Stimulated activated CD4-positive, alpha-beta T cell treated with anti-CD3 and anti-CD28 coated beads, Interleukin-4, amount 100 ng/mL, for 48 hours (primary cell): ENCODE measurements at regions not wholly inside any gene's neighbourhood (a gene's known extent, or its start where the extent isn't known, plus 50 kb on each side); places are given as distances from the start of the nearest gene placed in this dataset.
"Not testable (repeated sequence)": the region's sequence is repeated elsewhere in the genome, so short reads cannot be mapped to it uniquely, and the experiment has no call there.

Experiments used
- DNase-seq, 2 donors: peaks; one replicate each; pipeline ENCODE4 v3.0.0-alpha.2; 2020; ENCODE audit warnings: low read depth in 2 of 2

DNA sequence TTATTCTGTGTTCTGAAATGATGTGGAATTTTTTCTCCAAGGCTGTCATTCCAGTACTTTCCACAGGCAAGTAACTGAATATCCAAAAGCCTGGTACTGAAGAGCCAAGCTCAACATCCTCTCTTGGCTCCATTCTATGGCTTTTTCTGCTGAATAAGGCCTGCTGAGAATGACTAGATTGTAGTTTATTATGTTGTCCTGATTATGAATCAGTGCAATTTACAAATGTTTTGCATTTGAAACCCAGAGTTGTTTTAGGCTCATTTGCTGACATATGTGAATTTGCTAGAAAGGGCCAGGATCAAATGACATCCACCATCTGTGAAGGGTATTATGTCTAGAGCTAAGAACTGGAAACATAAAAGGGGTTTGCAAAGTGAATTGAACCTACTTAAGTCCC, 596.6 kb downstream of the KCTD12 start:
- DNase-seq = no peak

DNA sequence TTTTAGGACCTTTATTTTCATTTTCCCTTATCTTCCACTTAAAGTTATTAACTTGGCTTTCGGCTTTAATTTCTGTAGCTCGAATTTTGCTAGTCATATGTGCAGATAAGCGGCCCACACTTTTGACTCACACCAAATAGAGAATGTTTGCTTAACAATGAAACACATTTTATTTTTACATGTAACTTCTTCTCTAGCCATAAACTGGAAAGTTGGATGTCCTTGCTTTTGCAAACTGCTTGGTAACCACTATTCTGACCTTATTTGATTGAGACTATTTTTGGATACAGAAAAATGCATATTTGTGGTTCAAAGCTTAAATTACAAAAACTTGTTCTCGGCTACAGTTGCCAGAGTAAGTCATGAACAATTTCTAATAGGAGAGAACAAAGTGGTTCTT, 600.0 kb downstream of the KCTD12 start:
- no peak for DNase-seq

DNA sequence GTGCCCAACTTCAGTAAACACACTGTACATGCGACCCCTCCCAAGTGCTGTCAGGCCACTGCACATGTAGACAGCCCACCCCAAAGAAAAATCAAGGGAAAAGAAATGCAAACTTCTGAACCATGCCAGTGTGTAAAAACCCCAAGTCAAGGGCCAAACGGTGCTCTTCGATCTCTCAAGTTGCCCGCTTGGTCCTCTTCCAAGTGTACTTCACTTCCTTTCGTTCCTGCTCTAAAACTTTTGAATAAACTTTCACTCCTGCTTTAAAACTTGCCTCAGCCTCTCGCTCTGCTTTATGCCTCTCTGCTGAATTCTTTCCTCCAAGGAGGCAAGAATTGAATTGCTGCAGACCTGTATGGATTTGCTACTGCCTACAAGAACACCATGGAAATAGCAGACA, 600.7 kb downstream of the KCTD12 start:
- DNase-seq = no peak

DNA sequence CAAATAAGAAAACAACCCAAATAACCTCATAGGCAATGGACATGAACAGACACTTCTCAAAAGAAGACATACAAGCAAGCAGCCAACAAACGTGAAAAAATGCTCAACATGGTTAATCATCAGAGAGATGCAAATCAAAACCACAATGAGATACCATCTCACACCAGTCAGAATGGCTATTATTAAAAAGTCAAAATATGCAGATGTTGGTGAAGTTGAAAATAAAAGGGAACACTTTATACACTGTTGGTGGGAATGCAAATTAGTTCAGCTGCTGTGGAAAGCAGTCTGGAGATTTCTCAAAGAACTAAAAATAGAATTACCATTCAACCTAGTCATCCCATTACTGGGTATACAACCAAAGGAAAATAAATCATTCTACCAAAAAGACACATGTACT, 606.4 kb downstream of the KCTD12 start:
- DNase-seq = not testable (repeated sequence)

DNA sequence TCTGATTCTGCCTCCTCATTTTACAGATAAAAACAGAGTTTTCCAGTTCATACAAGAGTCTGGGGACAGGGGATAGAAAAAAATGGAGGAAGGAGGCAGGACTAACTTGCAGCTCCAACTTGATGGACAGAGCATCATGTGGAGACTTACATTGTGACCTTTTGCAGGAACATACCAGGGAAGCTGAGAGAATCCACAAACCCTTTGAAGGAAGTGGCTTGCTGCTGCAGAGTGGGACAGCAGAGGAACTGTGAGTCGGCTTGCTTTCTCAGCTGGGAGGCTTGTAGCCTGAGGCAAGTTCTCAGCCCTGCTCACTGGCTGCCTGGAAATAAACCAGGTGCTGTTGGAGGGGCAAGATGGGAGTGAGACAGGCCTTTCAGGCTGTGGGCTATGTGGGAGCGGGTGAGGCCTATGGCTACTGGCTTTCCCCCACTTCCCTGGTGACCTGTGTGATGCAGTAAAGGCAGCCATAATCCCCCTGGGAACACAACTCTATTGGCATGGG, 614.4 kb downstream of the KCTD12 start:
- no peak for DNase-seq

DNA sequence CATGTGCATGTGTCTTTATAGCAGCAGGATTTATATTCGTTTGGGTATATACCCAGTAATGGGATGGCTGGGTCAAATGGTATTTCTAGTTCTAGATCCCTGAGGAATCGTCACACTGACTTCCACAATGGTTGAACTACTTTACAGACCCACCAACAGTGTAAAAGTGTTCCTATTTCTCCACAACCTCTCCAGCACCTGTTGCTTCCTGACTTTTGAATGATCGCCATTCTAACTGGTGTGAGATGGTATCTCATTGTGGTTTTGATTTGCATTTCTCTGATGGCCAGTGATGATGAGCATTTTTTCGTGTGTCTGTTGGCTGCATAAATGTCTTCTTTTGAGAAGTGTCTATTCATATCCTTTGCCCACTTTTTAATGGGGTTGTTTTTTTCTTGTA, 617.9 kb downstream of the KCTD12 start:
- not testable (repeated sequence) for DNase-seq

DNA sequence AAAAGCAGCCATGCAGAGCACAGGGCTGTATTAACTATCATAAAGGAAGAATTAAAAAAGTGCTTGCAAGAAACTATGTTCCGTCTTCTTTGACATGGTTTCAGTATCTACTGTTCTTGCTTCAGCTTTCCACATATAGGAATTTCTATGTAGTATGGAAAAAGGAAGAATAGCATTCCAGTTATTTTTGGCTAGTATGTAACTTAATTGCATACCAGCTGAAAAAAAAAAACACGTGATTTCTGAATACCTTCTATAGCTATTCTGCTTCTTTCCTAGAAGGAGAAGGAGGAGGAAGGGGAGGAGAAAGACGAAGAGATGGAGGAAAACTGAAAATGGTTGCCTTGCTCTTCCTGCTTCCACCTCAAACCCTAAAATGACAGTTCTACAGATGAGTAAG, 619.0 kb downstream of the KCTD12 start:
- DNase-seq = no peak

DNA sequence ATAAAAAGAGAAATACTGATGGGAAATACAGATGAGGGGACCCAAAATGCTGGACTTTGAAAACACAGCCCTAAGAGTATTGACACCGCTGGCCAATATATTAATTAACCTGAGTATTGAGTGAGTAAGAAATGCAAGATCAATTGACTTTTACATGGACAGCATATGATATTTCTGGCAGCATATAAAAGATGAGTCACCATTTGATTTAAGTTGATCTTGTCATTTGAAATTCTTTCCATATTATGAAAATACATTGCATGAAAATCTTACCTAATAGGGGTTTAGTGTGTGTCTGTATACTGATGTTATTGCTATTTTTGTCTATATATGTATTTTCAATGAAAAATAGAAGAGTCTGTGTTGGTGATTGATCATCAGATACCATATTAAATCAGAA, 619.6 kb downstream of the KCTD12 start:
- no peak for DNase-seq

DNA sequence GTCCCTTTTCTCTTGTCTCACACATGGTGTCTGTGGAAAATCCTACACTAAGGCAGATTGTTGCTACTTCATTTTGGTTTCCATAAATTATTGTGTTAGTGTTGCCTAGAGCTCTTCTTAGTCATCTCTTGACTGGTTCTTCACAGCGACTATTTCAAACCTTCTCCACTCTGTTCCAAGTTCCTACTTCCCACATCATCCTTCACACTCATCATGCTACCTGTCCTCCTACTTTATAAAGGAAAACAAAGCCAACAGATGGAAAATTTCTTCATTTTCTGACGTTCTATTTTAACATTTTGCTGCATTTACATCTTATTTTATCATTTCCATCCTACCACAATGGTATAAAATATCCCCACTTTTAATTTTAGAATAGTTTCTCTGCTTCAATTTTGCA, 614.1 kb downstream of the LMO7 start:
- DNase-seq = no peak

DNA sequence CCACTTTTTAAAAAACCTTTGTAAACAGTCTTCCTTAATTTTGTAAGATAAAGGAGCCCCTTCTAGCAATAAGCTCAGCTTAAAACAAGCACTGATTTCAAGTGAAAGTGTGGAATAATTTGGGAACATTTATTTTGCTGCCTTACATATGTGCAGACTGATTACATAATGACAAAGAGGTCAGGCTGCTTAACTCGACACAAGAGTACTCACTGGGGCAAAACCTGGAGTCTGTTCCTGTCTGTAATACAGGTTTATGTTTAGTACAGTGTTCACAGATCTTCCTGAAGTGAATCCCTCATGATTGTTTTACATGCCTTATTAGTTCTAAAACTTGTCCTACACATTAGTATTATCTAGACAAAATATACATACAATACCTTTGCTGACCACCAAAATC, 609.8 kb downstream of the LMO7 start:
- DNase-seq = no peak

DNA sequence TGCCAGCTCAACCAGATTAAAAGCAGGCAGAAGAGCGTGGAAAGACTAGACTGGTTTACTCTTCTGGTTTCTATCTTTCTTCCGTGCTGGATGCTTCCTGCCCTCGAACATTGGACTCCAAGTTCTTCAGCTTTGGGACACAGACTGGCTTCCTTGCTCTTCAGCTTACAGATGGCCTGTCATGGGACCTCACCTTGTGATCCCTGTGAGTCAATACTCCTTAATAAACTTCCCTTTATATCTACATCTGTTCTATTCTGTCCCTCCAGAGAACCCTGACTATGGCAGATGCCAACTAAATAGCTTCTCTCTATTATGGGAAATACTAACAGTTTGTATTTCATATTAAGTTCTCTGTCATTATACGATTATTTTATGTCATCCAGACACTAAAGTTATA, 609.1 kb downstream of the LMO7 start:
- DNase-seq = no peak

DNA sequence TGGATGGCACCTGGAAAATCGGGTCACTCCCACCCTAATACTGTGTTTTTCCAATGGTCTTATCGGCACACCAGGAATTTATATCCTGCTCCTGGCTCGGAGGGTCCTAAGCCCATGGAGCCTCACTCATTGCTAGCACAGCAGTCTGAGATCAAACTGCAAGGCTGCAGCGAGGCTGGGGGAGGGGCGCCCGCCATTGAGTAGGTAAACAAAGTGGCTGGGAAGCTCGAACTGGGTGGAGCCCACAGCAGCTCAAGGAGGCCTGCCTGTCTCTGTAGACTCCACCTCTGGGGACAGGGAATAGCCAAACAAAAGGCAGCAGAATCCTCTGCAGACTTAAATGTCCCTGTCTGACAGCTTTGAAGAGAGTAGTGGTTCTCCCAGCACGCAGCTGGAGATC, 607.0 kb downstream of the LMO7 start:
- not testable (repeated sequence) for DNase-seq

DNA sequence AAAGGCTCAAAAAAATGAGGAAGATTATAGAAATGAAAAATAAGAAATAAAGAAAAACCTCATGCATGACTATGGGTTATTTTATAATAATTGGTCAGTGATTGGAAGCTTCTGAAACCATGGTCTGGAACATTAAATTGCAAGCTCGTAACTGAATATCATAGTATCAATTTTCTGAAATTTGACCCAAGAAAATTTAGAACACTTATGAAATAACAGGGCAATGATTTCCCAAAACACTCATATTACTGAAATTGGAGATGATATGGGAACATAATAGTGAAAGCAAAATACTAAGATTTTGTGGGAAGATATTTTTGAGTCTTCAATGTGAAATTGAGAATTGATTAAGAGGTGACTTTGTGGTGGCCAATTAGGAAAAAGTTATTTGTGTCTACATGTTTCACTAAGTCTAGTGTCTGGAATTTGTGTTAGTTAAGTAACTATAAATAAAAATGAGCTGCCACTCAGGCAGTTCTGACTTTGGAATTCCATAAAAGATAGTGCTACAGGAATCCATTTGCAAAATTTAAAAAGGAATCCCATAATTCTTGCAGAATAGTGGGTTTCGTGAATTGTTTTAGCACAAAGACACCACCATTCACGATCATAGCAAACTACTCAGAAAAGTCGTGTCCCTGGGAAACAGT, 603.0 kb downstream of the LMO7 start:
- DNase-seq = no peak

DNA sequence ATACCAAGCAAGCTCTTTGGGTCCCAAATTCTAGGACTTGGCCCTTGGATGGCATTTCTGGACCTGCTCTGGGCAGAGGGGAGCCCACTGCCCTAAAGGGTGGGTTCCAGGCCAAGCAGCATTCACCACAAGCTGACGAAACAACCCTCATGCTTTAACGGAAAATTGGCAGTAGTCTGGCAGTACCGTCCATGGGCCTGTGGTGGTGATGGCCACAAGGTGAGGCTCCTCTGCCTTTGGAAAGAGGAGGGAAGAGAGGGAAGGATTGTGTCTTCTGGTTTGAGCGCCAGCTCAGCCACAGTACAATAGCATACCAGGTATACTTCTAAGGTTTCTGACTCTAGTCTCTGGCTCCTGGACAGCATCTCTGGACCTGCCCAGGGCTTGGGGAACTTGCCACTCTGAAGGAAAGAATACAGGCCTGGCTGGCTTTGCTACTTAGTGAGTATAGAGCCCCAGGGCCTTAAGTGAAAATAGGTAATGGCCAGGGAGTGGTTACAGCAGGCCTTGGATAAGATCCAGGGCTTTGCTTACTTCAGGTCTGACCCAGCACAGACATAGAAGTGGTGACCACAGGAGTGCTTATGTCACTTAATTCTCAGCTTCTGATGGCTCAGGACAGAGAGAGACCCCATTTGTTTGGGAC, 595.5 kb downstream of the LMO7 start:
- no peak for DNase-seq

DNA sequence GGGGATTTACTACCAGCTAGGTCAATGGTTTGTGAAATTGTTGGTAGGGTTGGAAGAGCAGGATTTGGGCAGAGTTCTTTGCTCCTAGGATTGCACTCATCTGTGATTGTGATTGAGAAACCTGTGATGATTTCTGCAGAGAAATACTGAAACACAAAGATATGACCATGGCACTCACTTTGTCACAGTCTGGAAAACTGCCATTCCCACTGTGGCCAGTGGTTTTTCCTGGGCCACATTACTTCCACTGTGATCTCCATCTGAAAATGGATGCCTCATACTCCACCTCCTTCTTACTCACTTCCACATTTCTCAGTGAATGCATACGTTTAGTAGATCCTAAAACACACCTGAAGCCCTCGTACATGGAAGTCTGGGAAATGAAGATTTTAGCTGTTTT, 593.2 kb downstream of the LMO7 start:
- no peak for DNase-seq

DNA sequence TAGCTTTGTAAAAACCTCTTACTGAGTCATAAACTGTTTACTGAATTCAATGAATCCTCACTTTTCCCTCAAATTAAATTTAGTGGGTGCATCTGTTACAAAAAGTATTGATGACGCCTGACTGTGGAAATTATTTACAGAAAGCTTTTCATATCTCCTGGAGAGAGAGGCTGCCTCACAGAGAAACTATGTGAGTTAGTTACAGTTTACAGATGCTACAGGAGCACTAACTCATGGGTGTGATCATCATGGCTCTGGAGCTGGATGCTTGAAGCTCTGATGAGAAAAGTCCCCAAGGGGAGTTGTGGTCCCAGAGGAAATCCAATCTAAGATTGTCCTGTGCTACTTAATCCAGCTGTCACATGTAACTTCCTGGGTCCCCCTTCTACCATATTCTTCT, 590.8 kb downstream of the LMO7 start:
- no peak for DNase-seq

DNA sequence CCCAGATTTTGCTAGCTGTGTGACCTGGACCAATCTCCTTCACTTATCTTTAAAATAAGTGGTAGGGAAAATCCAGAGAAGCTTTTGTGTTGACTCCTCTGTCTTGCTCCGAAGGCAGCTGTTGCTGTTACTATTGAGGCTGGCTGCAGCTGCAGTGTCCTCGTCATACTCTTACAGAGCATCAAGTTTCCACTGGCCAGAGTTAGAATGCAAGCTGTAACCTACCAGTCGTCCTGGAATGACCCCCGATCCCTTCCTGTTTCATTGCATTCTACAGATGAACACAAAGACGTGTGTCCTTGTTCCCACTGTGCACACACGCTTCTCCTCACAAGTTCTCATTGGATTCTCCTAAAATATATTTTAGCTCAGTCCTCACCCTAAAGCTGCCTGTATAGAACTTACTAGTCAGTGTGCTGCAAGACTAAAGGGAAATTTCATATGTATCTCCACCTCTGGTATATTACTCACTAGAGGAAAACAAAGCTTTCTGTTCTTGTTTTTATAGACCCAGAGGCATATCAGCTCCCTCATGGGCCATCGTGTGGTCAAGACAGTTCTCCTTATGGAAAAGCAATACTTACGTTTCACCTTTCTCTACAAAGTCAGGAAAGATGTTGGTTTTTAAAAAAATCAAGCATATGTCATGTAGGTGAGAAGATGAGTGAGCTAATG, 589.8 kb downstream of the LMO7 start:
- DNase-seq = no peak

DNA sequence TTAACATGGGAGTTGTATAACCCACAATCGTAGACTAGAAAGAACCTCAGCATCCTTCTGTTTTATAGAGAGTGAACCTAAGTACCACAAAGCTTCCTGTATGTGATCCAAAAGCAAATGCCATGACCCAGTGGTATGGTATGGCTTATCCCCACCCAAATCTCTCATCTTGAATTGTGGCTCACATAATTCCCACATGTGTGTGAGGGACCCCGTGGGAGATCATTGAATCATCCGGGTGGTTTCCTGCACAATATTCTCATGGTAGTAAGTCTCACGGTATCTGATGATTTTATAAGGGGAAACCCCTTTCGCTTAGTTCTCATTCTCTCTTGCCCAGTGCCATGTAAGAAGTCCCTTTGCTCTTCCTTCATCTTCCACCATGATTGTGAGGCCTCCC, 587.9 kb downstream of the LMO7 start:
- DNase-seq = no peak

DNA sequence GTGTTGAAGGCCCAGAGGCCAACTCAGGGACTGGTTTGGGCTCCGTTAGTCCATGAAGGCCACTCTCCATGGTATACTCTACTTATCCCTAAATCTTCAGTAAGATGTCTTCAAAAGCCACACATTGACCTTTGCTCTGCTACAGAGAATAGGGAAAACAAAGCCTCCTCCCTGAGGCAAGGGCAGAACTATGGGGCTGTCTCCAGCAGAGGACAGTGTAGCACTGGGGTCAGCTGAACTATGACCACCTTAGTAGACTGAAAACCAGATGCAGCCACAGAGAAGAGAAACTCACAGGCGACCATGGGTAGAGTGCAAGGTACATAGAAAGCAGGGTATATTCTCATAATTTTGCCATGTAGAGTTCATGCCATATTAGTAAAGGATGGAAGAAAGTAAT, 587.4 kb downstream of the LMO7 start:
- DNase-seq = no peak

DNA sequence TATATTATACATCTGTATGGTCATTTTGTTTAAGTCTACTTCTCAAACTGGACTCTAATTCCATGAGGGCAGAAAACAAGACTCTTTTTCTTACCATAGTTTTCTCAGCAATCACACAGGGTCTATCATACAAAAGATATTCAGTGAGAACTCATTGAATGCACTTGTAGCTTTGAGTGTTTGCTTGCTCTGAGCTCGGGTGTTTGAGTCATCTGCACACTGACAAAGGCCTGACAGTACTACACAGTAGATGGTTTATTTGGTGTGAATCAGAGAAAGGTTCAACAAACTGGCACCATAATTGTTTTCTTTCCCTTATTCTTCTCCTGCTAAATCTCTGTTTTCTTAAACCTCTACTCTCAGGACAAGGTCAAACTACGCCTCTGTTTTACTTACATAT, 586.4 kb downstream of the LMO7 start:
- no peak for DNase-seq

DNA sequence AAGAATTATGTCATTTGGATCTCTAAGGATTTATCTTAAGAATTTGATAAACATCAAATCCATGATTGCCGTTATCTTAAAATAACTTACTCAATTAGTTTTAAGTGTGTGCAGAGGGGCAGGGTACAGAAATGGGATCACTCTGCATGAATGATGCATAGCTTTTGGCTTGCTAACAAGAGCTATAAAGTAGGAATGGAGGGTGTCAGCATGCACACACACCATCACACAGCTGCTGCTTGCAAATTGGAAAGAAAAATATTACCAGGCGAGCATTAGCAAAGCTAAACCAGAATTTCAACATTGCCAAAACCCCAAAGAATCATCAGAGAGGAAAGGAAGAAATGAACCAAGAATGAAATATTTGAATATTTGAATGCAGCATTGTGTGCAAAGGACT, 580.6 kb downstream of the LMO7 start:
- DNase-seq = no peak

DNA sequence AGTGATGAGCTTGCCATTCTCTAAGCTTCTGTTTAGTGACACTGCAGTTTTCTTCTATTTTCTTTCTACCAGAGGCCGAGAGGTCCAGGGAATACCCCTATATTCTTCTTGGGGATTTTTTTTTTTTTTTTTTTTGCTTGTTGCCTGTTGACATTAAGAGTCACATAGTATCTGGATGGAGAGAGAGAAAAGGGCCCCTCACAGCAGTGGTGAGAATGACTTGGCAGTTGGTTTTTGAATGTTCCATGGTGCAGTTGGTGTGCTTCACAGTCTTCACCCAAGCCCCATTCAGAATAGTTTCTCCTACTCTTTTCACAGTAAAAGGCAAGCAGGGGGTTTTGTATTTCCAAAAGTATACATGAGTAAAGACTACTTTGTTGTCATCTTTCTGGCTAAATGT, 577.9 kb downstream of the LMO7 start:
- no peak for DNase-seq

DNA sequence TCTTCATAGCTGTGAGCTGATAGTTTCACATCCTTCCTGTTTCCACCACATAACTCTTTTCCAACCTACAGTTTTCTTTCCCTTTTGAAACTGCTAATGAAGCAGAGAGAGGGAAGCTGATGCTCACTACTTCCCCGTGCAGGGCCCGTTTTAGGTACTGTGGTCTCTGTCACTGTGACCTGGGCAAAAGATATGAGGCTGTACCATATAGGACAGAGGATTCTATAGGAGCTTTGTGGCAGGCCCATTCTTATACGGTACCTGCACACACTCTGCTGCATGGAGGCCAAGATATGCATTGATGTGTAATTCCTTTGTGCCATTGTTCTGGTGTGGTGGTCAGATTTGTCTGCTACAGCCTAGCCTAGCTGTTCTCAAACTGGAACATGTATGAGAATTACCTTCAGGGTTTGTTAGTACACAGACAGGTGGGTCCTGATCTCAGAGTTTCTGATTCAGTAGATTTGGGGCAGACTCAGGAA, 577.3 kb downstream of the LMO7 start:
- no peak for DNase-seq
